Islet precursor cell (in vitro differentiated cells): ENCODE measurements at regions not wholly inside any gene's neighbourhood (a gene's known extent, or its start where the extent isn't known, plus 50 kb on each side); places are given as distances from the start of the nearest gene placed in this dataset.
"Not testable (repeated sequence)": the region's sequence is repeated elsewhere in the genome, so short reads cannot be mapped to it uniquely, and the experiment has no call there.

ENCODE experiments used
- DNase-seq: peaks from one replicate; pipeline ENCODE4 v3.0.0-alpha.2; 2018

DNA sequence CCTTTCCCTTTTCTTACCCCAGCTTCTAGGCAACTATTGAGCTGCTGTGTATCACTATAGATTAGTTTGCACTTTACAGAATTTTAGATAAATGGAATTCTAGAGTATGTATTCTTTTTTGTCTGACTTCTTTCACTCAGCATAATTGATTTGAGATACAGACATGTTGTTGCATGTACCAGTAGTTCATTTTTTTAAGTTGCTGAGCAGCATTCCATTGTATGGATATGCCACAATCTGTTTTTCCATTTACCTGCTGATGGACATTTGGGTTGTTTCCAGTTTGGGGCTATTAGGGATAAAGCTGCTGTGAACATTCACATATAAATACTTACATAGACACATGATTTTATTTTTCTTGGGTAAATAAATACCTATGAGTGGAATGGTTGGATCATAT, 135.7 kb downstream of the IGF1 start:
- no peak for DNase-seq

DNA sequence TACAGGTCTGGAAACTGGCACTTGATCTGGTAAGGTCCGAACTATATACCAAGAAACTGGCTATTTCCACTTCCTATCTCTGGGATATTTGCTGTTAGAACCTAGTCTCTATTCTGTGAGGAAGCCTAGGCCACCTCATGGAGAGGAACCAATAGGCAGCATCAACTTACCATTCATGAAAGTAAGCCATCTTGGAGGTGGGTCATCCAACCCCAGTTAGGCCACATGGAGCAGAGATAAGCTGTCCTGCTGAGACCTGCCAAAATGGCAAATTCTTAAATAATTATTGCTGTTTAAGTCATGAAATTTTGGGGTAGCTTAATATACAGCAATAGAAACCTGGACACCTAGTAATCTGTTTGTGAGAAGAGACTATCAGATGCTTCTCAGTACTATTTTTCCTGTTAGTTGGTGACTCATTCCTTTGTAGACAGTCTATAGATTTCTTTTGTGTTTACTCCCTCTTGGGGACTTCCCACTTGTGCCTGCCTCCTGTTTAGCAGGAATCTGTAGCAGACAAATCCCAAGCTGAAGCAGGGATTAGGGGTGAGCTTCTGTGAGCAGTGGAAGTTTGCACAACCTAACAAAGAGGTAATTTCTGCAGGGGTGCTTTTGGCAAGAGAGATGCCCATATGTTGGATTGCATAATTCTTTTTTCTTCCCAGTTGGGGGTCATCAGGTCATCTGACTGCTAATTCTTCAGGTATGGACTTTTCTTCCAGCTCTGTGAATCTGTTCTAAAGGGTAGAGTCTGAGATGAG, 136.8 kb downstream of the IGF1 start:
- DNase-seq, result no peak

DNA sequence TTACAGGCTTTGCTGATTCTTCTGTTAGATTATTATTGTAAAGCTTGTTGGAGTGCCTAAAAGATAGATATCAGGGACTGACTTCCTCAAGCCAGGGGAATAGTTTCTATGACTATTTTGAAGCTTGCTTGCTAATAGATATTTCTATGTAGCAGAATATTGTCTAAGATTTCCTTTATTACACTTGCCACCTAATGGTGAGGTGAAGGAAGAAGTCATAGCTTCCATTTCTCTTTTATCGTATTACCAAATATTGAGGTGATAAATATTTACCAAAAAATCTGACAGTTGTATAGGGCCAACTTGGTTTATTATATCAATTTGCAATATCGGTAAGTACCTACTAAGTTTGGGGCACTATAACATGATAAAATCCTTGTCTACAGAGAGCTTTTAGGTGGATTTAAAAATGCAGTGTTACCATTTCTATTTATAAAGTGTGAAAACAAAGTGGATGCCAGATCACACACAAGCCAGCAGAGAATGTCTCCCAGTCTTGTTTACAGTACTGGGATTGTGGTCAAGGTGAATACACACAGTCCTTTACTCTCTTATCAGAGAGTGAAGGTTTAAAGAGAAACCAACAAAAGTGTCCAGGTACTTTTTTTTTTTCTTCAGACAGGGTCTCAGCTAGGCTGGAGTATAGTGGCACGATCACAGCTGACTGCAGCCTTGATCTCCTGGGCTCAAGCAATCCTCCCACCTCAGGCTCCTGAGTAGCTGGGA, 137.9 kb downstream of the IGF1 start:
- DNase-seq, result no peak

DNA sequence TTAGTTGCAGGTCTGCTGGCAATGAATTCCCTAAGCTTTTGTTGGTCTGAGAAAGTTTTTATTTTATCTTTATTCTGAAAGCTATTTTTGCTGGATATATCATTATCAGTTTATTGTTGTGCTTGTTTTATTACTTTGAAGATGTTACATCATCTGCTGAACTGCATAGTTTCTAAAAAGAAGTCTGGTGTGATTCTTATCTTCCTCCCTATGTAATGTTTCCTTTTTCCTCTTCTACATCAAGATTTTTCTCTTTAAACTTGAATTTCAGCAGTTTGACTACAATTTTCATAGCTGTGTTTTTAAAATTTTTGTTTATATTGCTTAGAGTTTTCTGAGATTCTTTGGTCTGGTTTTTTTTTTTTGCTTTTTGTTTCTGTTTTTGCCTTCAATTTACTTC, 137.1 kb upstream of the PMCH start:
- no peak for DNase-seq

DNA sequence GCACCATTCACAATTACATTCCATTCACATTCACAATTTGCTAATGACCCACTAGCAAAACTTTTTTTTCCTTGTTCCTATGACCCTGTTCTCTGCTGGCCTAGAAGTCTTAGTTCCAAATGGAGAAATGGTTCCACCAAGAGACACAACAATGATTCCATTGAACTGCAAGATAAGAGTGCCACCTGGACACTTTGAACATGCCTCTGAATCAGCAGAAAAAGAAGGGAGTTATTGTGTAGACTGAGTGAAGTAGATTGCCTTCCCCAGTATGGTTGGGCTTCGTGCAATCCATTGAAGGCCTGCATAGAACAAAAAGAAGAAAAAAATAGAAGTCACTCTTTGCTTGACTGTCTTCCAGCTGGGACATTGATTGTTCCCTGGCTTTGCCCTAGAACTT, 133.8 kb upstream of the PMCH start:
- DNase-seq, result no peak

DNA sequence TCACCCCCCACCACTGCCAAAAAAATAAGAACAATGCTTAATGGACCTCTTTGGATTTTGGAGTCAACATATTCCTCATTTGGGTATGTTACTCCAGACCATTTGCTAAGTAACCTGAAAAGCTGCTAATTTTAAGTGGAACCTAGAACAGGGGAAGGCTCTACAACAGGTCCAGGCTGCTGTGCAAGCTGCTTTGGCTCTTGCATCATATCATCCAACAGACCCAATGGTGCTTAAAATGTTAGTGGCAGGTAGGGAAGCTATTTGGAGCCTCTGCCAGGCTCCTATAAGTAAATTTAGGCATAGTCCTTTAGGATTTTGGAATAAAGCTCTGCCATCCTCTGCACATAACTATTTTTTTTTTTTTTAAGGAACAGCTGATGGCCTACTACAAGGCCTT, 132.2 kb upstream of the PMCH start:
- no peak for DNase-seq

DNA sequence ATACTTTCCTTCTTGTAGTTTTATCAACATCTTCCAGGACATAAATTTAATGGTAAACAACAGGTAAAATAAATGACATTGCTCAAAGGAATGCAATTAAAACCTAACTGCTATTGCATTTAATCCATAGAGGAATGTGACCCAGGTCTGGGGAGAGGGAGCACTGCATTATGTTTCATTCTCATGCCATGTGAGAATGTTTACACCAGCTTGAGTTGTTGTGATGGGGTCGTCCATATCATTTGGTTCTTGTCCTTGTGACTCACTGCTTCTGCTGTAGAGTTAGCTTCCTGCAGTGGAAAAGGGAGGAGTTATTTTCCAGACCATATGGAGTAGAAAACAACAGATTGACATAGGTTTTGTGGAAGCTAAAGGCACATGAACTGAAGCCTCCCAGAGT, 129.3 kb upstream of the PMCH start:
- DNase-seq, result no peak

DNA sequence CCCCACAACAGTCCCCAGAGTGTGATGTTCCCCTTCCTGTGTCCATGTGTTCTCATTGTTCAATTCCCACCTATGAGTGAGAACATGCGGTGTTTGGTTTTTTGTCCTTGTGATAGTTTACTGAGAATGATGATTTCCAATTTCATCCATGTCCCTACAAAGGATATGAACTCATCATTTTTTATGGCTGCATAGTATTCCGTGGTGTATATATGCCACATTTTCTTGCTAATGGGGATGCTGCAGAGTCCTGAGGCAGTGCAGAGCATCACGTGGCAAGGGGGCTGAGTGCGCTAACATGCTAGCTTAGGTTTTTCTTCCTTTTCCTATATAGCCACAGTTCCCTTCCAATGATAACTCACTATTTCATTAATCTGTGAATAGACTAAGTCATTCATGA, 127.5 kb upstream of the PMCH start:
- not testable (repeated sequence) for DNase-seq

DNA sequence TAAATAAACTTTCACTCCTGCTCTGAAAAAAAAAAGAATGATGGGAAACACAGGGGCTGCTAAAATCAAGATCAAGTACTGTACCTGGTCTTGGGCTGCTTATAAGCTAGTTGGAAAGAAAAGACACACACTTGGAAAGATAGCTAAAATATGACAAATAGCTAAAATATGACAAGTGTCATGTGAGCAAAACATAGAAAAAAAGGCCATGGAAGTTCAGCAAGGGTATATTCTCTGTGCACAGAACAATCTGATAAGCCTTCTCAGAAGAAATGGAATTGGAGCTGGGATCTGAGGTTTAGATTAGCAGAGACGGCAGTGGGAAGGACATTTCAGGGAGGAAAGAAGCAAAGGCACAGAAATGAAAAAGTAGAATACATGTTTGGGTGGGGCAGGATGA, 126.2 kb upstream of the PMCH start:
- DNase-seq, result no peak

DNA sequence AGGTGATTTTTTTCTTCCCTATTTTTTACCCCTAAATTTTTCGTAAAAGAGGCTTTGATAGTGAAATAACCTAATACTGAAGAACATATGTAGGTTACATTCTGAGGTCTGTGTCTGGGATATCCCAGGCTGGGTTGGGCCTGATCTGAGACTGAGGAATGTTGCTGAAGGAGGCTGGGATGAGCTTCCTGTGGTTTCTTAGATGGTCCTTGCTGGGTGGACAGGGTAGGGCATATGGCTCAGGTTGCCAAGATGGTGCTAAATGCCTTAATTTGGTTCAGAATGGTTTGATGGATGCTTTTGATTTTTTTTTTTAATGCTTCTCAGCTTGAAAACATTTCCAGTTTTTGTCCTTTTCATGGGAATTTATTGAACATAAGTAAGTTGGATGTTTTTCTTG, 124.6 kb upstream of the PMCH start:
- DNase-seq, result no peak

DNA sequence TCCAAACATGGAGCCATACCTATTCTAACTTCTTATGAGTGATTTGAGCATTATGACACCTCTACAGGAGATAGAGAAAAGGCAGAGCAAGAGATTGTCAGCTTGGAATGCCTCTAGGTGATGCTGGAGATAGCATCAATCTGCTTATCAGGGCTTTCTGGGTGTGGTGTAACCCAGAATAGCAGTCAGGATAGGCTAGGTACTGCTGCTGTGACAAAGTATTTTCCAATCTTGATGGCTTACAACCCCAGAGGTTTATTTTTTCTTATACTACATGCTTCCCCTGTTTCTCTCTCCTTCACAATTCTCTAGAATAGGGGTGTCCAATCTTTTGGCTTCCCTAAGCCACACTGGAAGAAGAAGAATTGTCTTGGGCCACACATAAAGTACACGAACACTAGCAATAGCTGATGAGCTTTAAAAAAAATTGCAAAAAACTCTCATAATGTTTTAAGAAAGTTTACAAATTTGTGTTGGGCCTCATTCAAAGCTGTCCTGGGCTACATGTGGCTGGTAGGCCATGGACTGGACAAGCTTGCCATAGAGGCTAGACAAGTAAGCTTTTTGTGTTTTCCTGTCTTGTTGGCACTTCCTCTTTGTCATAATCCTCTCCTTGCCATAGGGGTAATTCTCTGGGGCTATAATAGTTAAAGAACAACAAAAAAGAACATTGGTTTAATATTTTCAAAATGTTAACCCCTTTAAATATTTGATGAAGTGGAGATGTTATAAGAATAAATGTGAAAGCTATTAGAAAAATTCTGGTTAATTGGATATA, 123.9 kb upstream of the PMCH start:
- no peak for DNase-seq

DNA sequence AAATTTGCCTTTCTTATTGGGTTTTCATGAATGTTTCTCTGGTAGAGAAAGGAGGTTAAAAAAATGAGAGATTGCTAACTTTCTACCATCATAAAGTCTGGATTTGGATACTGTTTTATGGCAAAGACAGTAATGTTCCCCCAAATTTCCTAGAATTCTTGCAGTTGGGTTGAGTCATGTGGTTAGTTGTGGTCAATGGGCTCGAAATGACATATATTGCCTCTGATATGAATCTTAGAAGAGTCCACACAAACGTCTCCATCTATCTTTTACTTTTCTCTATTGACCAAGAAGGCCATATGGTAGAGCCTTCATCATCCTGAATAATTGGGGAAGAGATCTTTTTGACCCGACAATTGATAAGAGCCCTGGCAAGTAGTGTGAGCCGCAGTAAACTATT, 119.5 kb upstream of the PMCH start:
- no peak for DNase-seq

DNA sequence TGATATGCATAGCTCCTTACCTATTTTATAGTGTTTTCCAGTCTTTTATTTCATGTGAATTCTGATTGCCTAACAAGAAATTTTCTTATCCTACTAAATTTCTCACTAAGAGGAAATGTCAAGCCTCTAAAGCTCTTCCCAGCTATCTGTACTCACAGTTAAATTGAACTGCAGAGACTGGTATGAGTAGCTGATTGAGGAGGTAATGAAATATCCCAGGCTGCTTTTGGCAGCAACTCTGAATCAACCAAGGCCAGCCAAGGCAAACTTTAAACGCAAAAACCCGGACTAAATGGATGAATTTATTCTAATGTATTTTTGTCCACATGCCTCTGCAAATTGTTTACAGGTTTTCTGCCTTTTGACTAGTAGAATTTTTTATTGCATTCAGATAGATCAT, 119.1 kb upstream of the PMCH start:
- no peak for DNase-seq

DNA sequence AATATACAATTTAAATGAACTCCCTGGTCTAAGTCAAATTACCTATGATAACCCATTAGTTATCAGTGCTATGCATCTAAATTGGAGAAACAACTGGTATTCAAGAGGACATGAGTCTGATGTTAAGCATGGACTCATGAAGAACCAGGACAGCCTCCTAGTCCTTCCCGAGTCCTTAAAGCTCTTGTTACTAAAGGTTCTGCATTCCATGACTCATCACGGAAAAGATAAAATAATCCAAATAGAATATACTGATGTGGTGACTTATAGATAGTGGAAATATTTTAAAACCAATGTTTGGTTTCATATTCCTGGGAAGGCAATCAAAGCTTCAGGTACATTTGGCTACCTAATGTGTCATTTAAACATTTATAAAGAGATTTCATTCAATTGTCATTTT, 117.2 kb upstream of the PMCH start:
- no peak for DNase-seq

DNA sequence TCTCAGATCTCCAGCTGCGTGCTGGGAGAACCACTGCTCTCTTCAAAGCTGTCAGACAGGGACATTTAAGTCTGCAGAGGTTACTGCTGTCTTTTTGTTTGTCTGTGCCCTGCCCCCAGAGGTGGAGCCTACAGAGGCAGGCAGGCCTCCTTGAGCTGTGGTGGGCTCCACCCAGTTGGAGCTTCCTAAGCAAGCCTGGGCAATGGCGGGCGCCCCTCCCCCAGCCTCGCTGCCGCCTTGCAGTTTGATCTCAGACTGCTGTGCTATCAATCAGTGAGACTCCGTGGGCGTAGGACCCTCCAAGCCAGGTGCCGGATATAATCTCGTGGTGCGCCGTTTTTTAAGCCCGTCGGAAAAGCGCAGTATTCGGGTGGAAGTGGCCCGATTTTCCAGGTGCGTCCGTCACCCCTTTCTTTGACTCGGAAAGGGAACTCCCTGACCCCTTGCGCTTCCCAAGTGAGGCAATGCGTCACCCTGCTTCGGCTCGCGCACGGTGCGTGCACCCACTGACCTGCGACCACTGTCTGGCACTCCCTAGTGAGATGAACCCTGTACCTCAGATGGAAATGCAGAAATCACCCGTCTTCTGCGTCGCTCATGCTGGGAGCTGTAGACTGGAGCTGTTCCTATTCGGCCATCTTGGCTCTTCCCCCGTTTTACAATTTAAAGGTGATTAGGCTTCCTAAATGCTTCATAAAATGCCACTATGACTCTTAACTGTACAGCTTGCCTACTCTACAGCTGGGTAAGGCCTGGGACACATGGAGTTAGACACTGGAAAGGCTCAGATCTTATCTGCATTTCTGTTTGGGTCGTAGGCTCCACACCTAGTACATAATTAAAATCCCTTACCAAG, 115.7 kb upstream of the PMCH start:
- not testable (repeated sequence) for DNase-seq

DNA sequence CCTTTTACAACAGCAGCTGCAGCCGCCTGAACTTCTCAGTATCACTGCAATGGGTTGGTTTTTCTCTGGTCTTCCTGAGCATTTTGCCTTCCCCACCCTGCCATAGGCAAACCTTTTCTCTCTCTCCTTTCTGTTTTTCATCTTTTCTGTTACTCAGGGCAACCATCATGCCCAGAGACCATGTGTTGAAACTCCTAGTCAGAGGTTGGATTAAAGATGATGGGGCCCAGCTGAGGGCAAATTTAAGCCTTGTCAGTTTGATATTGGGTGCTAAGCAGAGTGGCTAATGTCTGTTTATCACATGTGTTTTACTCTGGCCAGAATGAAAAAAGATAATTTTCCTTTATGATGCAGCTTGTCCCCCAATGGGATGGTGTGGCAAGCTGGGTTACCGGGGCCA, 107.9 kb upstream of the PMCH start:
- DNase-seq, result no peak

DNA sequence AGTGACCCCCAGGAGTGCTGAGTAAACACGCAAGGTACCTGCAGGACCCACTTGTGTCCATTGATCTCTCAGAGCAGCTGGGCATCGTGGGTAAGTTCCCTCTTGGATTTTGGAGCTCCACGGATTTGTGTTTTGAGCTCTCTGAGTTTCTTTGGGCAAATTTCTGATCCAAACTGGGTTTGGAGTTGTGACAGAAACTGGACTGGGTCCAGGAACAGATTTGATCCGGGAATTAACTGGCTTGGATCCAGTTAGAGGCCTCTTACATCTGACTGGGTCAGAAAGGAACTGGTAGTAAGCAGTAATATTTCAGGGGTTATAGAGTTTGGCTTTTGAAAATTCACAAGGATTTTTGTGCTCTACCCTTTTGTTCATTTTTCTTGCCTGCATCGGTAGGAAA, 107.0 kb upstream of the PMCH start:
- not testable (repeated sequence) for DNase-seq

DNA sequence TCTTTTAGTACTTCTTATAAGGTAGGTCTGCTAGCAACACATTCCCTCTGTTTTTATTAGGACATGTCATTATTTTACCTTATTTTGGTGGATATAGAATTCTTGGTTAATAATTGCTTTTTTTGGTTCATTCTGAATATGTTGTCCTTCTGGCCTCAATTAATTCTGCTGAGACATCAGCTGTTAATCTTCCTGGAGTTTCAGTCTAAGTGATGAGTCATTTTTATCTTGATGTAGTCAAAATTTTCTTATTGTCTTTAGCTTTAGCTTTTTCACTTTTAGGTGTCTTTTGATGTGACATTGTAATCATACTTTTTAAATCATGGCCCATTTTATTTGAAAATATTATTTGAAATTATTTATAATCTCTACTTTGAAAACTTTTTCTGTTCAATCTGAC, 104.9 kb upstream of the PMCH start:
- DNase-seq, result no peak

DNA sequence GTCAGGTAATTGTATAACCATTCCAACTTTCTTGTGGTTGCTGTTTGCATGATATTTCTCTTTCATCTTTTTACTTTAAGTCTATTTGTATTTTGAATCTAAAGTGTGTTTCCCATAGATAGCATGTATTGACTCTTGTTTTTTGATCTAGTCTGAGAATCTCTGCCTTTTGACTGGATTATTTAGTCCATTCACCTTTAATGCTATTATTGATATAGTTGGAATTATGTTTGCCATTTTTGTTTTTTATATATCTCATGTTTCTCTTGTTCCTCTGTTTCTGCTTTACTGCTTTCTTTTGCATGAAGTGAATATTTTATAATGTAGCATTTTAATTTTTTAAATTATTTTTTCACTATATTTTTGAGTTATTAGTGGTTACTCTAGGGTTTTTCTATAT, 103.9 kb upstream of the PMCH start:
- no peak for DNase-seq

DNA sequence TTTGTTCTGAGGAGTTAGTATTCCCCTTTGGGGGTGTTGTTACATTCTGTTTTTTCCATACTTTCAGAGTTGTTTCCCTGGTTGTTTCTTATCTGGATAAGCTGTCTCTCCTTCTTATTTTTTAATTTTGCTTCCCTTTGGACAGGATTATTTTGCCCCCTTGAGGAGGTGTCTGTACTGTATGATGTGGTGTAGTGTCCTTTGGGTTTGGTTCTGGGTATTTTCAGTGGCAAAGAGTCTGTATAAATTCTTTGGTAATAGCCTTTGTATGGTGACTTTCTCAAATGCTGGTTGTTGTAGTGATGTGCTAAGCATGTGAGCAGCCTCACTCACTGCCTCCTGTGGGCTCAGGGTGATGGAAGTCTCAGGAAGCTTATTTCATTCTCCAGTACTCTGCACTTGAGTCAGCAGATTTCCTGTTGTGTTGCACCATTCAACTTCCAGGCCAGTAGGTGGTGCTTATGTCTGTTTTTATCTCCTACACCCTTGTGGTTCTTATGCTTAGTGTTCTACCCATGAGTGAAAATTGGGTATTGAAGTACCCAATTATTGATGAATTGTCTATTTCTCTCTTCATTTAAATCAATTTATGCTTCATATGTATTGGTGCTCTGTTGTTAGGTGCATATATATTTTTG, 103.3 kb upstream of the PMCH start:
- peak; percentile 78 for DNase-seq

DNA sequence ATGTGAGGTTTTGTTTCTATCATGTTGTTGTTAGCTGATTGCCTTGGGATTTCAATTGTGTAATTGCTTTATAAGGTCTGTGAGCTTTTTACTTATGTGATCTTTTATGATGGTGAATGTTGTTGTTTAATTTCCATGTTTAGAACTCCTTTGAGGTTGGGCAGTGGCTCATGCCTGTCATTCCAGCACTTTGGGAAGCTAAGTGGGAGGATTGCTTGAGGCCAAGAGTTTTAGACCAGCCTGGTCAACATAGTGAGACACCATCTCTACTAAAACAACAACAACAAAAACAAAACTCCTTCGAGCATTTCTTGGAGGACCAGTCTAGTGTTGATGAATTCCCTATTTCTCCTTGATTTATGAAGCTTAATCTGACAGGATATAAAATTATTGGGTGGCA, 102.1 kb upstream of the PMCH start:
- peak; percentile 59 for DNase-seq

DNA sequence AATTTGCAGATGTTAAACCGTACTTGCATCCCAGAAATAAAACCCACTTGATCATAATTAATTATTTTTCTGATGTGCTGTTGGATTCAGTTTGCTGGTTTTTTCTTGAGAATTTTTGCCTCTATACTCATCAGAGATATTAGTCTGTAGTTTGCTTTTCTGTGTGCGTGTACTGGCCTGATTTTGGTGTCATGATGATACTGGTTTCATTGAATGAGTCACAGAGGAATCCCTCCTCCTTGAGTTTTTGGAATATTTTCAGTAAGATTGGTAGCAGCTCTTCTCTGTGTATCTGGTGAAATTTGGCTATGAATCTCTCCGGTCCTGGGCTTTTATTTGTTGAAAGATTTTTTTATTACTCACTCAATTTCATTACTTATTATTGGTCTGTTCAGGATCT, 100.4 kb upstream of the PMCH start:
- DNase-seq, result no peak

DNA sequence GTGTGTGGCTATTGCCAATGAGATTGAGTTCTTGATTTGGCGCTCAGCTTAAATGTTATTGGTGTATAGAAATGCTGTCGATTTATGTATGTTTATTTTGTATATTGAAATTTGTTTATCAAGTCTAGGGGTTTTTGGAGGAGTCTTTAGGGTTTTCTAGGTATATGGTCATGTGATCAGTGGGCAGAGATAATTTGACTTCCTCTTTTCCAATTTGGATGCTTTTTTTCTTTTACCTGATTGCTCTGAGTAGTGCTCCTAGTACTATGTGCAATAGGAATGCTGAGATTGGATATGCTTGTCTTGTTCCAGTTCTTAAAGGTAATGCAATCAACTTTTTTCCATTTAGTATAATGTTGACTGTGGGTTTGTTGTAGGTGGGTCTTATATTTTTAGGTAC, 99.8 kb upstream of the PMCH start:
- DNase-seq, result no peak
